ENCODE measurements at regions not wholly inside any gene's neighbourhood (a gene's known extent, or its start where the extent isn't known, plus 50 kb on each side); places are given as distances from the start of the nearest gene placed in this dataset.

DNA sequence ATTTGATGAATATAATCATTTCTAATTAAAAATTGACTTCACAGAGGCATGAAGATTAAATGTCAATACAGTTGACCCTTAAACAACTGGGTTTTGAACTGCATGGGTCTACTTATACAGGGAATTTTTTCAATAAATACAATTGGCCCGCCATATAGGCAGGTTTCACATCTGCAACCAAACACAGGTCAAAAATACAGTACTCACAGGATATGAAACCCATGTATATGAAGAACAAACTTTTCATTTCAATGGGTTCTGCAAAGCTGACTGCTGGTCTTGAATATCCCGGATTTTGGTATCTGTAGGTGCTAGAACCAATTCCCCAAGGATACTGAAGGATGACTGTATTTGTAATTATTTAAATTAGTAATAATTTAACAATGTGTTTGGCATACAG lies 555.6 kb downstream of the EPHA4 start:
- TF ChIP-seq, protein P1, sequence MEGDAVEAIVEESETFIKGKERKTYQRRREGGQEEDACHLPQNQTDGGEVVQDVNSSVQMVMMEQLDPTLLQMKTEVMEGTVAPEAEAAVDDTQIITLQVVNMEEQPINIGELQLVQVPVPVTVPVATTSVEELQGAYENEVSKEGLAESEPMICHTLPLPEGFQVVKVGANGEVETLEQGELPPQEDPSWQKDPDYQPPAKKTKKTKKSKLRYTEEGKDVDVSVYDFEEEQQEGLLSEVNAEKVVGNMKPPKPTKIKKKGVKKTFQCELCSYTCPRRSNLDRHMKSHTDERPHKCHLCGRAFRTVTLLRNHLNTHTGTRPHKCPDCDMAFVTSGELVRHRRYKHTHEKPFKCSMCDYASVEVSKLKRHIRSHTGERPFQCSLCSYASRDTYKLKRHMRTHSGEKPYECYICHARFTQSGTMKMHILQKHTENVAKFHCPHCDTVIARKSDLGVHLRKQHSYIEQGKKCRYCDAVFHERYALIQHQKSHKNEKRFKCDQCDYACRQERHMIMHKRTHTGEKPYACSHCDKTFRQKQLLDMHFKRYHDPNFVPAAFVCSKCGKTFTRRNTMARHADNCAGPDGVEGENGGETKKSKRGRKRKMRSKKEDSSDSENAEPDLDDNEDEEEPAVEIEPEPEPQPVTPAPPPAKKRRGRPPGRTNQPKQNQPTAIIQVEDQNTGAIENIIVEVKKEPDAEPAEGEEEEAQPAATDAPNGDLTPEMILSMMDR (IDR thresholded peaks at IDR 0.05), result no peak
- no peak for TF ChIP-seq ZFX (IDR thresholded peaks at IDR 0.05; ENCODE audit: borderline replicate concordance)

Data from 22Rv1 (cell line).